Bronchial epithelial cell (primary cell): ENCODE measurements at regions not wholly inside any gene's neighbourhood (a gene's known extent, or its start where the extent isn't known, plus 50 kb on each side); places are given as distances from the start of the nearest gene placed in this dataset.
A peak's percentile ranks its signal among the peaks of the same experiment; 100 is the strongest.

Experiments
- DNase-seq: peaks from one replicate; pipeline ENCODE4 v3.0.0-alpha.2; 2010; ENCODE audit warnings: low read depth
- FAIRE-seq: peaks from 2 replicates; lab custom pipeline; 2011; peaks lifted over from hg19 to GRCh38; lab: Jason Lieb, UNC
- H3K27me3 ChIP-seq: 2 replicates; pipeline ENCODE4 v1.5.1; 2011; ENCODE audit warnings: low read length; ENCODE audit not compliant: control insufficient read depth, insufficient read depth
- H3K36me3 ChIP-seq: 2 replicates; pipeline ENCODE4 v1.5.1; 2011; ENCODE audit warnings: low read length; ENCODE audit not compliant: control insufficient read depth, insufficient read depth
- H3K4me3 ChIP-seq: 2 replicates; pipeline ENCODE4 v1.5.1; 2011; ENCODE audit warnings: mild to moderate bottlenecking, low read depth, low read length, control low read depth
- TF ChIP-seq, protein P1 (sequence below): IDR thresholded peaks from 2 replicates; pipeline ENCODE4 v1.5.1; 2011; ENCODE audit warnings: mild to moderate bottlenecking, moderate library complexity, low read length, control low read depth, inconsistent platforms; ENCODE audit not compliant: insufficient read depth, severe bottlenecking

DNA sequence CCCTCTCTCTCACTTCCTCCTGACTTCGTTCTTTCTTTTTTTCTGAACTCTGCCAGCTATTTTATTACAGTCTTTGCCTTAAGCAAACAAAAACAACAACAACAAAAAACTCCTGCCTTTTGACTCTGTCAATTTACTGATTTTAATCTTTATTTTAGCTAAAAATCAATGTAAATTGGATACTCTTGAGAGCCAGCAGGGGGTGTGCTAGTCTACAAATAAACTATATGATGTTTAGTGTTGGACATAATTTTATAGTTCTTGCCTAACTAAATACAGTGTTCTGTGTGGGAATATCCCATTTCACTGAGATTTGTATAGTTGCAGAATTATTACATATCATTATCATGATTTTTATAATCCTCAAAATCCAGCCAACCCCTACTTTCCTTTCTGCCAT, 1199.9 kb upstream of the SPRY2 start:
- FAIRE-seq (no peak), DNase-seq (peak; percentile 7)
- Histone ChIP-seq H3K4me3 (no peak overlapping the region), H3K27me3 (no peaks in the 10 kb centered on the region), H3K36me3 (no peaks in the 10 kb centered on the region)
- TF ChIP-seq, protein P1, sequence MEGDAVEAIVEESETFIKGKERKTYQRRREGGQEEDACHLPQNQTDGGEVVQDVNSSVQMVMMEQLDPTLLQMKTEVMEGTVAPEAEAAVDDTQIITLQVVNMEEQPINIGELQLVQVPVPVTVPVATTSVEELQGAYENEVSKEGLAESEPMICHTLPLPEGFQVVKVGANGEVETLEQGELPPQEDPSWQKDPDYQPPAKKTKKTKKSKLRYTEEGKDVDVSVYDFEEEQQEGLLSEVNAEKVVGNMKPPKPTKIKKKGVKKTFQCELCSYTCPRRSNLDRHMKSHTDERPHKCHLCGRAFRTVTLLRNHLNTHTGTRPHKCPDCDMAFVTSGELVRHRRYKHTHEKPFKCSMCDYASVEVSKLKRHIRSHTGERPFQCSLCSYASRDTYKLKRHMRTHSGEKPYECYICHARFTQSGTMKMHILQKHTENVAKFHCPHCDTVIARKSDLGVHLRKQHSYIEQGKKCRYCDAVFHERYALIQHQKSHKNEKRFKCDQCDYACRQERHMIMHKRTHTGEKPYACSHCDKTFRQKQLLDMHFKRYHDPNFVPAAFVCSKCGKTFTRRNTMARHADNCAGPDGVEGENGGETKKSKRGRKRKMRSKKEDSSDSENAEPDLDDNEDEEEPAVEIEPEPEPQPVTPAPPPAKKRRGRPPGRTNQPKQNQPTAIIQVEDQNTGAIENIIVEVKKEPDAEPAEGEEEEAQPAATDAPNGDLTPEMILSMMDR = peak; percentile 23

DNA sequence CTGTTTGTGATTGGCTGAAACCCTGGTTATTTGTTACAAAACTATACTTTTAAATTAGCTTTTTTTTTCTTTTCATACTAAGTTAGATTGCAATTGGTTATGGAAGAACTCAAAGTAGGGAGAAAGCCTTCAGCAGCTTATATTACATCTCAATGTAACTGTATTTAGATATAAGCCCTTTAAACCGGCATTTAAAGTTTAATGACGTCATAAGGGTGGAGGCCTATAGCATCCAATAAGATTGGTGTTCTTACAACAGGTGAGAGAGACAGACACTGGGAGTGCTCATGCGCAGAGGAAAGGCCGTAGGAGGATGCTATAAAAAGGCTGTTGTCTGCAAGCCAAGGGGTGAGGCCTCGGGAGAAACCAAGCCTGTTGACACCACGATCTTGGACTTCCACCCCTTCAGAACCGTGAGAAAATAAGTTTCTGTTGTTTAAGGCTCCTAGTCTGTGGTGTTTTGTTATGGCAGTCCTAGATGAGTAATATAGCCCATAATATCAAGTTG, 1198.8 kb upstream of the SPRY2 start:
- Histone ChIP-seq H3K27me3 (no peaks in the 10 kb centered on the region), H3K4me3 (no peak overlapping the region), H3K36me3 (no peaks in the 10 kb centered on the region)
- DNase-seq (no peak), FAIRE-seq (no peak)
- TF ChIP-seq, protein P1 = no peak

DNA sequence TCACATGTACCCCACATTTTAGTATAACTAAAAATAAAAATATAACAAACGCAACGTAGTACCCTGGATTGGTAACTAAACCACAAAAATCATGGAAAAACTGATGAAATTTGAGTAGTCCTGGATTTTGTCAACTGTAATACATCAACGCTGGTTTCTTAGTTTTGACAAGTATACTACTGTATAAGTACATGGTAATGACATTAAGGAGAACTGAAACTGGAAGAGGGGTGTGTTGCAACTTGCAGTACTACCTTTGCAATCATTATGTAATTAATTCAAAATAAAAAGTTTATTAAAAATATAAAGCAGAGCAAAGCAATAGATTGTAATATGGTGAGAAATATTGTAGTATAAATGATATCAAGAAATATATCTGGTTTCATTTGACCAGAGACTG, 1158.0 kb upstream of the SPRY2 start:
- no peak for DNase-seq
- Histone ChIP-seq H3K36me3 (no peaks in the 10 kb centered on the region), H3K27me3 (no peaks in the 10 kb centered on the region), H3K4me3 (no peak overlapping the region)
- FAIRE-seq = no peak
- TF ChIP-seq, protein P1 = no peak

DNA sequence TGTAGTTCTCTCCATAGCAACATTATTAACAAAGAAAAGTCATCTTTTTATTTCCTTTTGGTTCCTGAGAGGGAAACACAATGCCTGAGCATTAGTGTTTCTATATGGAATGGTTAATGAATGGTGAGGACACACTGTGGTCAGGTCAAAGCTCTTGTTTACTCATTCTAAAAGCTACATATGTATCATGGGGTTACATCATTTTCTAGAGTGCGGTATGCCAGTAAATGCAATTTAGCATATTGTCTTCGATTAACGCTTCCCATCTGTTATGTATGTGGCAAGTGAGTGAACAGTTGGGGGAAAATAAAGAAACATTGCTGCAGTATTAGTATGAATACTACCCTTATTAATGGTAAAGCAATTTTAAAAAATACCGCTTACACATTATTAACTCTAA, 1152.2 kb upstream of the SPRY2 start:
- FAIRE-seq = no peak
- TF ChIP-seq, protein P1 = no peak
- DNase-seq = no peak
- Histone ChIP-seq H3K27me3 (no peaks in the 10 kb centered on the region), H3K4me3 (no peak overlapping the region), H3K36me3 (no peaks in the 10 kb centered on the region)

DNA sequence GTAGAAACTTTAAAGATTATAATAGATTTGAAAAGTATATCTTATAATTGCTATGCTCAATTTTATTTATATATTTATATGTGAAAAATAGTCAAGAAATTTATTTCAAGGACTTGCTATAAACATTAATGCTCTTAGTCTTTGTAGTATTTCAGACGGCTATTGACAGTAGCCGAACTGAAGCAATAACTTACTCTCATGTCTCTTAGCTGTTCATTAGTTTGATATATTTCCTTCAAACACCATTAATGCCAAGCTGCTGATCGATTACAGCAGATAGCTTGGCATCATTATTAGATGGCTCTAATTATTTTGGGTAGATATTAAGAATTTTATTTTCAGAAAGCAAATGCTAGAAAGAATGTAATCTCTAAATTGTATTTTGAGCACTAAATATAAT, 1151.5 kb upstream of the SPRY2 start:
- TF ChIP-seq, protein P1 = no peak
- no peak for DNase-seq
- Histone ChIP-seq H3K4me3 (no peak overlapping the region), H3K27me3 (no peaks in the 10 kb centered on the region), H3K36me3 (no peaks in the 10 kb centered on the region)
- no peak for FAIRE-seq

DNA sequence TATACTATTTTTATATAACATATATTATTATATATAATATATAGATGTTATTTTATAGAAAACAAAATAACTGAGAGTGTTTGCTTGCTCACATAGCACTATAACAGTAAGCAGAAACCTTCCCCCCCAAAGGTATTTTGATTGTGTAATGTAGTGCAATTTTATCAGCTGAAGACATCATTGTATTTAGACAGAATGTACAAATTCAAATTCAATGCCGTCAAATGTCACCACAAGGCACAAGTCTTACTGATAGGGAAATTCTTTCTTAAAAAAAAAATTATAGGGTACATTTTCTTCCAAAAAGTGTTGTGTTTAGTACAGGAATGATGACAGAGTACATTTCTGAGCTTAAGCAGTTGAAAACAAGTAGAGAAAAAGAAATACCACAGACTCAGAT, 1147.1 kb upstream of the SPRY2 start:
- FAIRE-seq (no peak), DNase-seq (no peak)

More for the DNA sequence above, 1147.1 kb upstream of the SPRY2 start:
- Histone ChIP-seq H3K4me3 (no peak overlapping the region), H3K27me3 (no peaks in the 10 kb centered on the region), H3K36me3 (no peaks in the 10 kb centered on the region)
- TF ChIP-seq, protein P1 = no peak
